H1 (cell line): ENCODE measurements at regions not wholly inside any gene's neighbourhood (a gene's known extent, or its start where the extent isn't known, plus 50 kb on each side); places are given as distances from the start of the nearest gene placed in this dataset.

Source experiments
- CTCF ChIA-PET: fragments of 300-600 bp; sonication (Branson Sonifier 250); formaldehyde crosslinking; loops from one replicate; lab custom pipeline; 2021; ENCODE audit not compliant: partially characterized antibody; lab: Charles Lee
- POLR2A ChIA-PET: fragments of 300-600 bp; sonication (Branson Sonifier 250); formaldehyde crosslinking; loops from one replicate; lab custom pipeline; 2021; ENCODE audit warnings: inconsistent platforms; ENCODE audit not compliant: partially characterized antibody; lab: Charles Lee
- DNase-seq, 2 experiments: peaks; one replicate each; pipeline versions ENCODE4 v3.0.0 to v3.0.0-alpha.2; 2010 to 2022; ENCODE audit warnings: low spot score in 2 of 2, low read depth in 1 of 2, mixed read lengths in 1 of 2
- FAIRE-seq: peaks from 2 replicates; lab custom pipeline; 2011; peaks lifted over from hg19 to GRCh38; lab: Jason Lieb, UNC
- H2AFZ ChIP-seq: 2 replicates; pipeline ENCODE4 v1.8.1; 2012; ENCODE audit warnings: low read length, inconsistent platforms
- H2AK5ac ChIP-seq: 2 replicates; pipeline ENCODE4 v1.6.1; 2013; ENCODE audit warnings: low read depth, low read length
- H2BK120ac ChIP-seq: replicated peaks from 2 replicates; pipeline ENCODE3; 2013; ENCODE audit warnings: low read depth, low read length, inconsistent platforms
- H2BK12ac ChIP-seq: 2 replicates; pipeline ENCODE4 v1.6.1; 2013; ENCODE audit warnings: low read depth, low read length
- H2BK15ac ChIP-seq: 2 replicates; pipeline ENCODE4 v1.6.1; 2013; ENCODE audit warnings: low read length
- H2BK20ac ChIP-seq: 2 replicates; pipeline ENCODE4 v1.6.1; 2013; ENCODE audit warnings: low read length
- H2BK5ac ChIP-seq: 2 replicates; pipeline ENCODE4 v1.6.1; 2013; ENCODE audit warnings: low read depth, low read length
- H3K14ac ChIP-seq: 2 replicates; pipeline ENCODE4 v1.6.1; 2013; ENCODE audit warnings: inconsistent platforms; ENCODE audit not compliant: insufficient read length
- H3K18ac ChIP-seq: 2 replicates; pipeline ENCODE4 v1.6.1; 2013; ENCODE audit warnings: low read length; ENCODE audit errors: extremely low read depth
- H3K23ac ChIP-seq: 2 replicates; pipeline ENCODE4 v1.6.1; 2013; ENCODE audit warnings: inconsistent platforms; ENCODE audit not compliant: insufficient read length
- H3K23me2 ChIP-seq: 2 replicates; pipeline ENCODE4 v1.6.1; 2013; ENCODE audit warnings: low read depth, low read length
- H3K27ac ChIP-seq: 2 replicates; pipeline ENCODE4 v1.6.1; 2011; ENCODE audit warnings: low read depth, low read length, inconsistent platforms
- H3K27me3 ChIP-seq, 4 experiments: replicated peaks in 1 of 4; 1 replicate in 1 of 4; 2 replicates in 3 of 4; pipeline versions ENCODE4 v1.6.1 to v1.8.1; 2011 to 2013; ENCODE audit warnings: low read length in 3 of 4, mild to moderate bottlenecking in 3 of 4, inconsistent platforms in 2 of 4, mixed read lengths in 2 of 4, moderate library complexity in 1 of 4; ENCODE audit not compliant: control insufficient read depth in 3 of 4, insufficient read depth in 3 of 4; ENCODE audit errors: extremely low read depth in 1 of 4
- H3K36me3 ChIP-seq, 4 experiments: 2 replicates each; pipeline versions ENCODE4 v1.6.1 to v1.8.1; 2011 to 2013; ENCODE audit warnings: mild to moderate bottlenecking in 4 of 4, low read length in 3 of 4, moderate library complexity in 2 of 4, control low read depth in 1 of 4, inconsistent platforms in 1 of 4; ENCODE audit not compliant: insufficient read depth in 4 of 4, control insufficient read depth in 2 of 4
- H3K4ac ChIP-seq: replicated peaks from 2 replicates; pipeline ENCODE3; 2013; ENCODE audit warnings: low read length, low read depth, mixed read lengths, inconsistent platforms; ENCODE audit not compliant: insufficient read length
- H3K4me1 ChIP-seq, 4 experiments: replicated peaks in 1 of 4; 1 replicate in 1 of 4; 2 replicates in 3 of 4; pipeline versions ENCODE4 v1.6.1 to v1.8.1; 2011 to 2013; ENCODE audit warnings: low read length in 3 of 4, inconsistent platforms in 2 of 4, mixed read lengths in 1 of 4; ENCODE audit not compliant: insufficient read depth in 4 of 4, control insufficient read depth in 3 of 4
- H3K4me2 ChIP-seq, 2 experiments: 2 replicates each; pipeline versions ENCODE4 v1.6.1 to v1.8.1; 2011 to 2013; ENCODE audit warnings: low read depth in 2 of 2, low read length in 2 of 2, control low read depth in 1 of 2, inconsistent platforms in 1 of 2, mild to moderate bottlenecking in 1 of 2; ENCODE audit not compliant: insufficient read depth in 1 of 2
- H3K4me3 ChIP-seq, 4 experiments: fragments of 200-600, 300-600 bp in 1 of 4; sonication (generic), shearing (Covaris generic), sonication (Bioruptor Twin) in 1 of 4; 2 replicates each; pipeline versions ENCODE4 v1.5.1 to v1.8.1; 2011 to 2016; ENCODE audit warnings: low read length in 4 of 4, low read depth in 3 of 4, control low read depth in 2 of 4, inconsistent platforms in 2 of 4, mild to moderate bottlenecking in 2 of 4, mixed read lengths in 1 of 4, moderate library complexity in 1 of 4; ENCODE audit not compliant: insufficient read depth in 2 of 4; ENCODE audit errors: extremely low read depth in 1 of 4
- H3K56ac ChIP-seq: replicated peaks from 2 replicates; pipeline ENCODE3; 2013; ENCODE audit warnings: low read depth, mild to moderate bottlenecking, mixed read lengths, low read length, inconsistent platforms; ENCODE audit not compliant: insufficient read length
- H3K79me1 ChIP-seq: 2 replicates; pipeline ENCODE4 v1.6.1; 2013; ENCODE audit warnings: low read depth, low read length, control low read depth
- H3K79me2 ChIP-seq, 2 experiments: 2 replicates each; pipeline versions ENCODE4 v1.6.1 to v1.8.1; 2012 to 2013; ENCODE audit warnings: low read length in 2 of 2, mild to moderate bottlenecking in 2 of 2, inconsistent platforms in 1 of 2; ENCODE audit not compliant: insufficient read depth in 2 of 2, control insufficient read depth in 1 of 2
- H3K9ac ChIP-seq, 4 experiments: replicated peaks in 1 of 4; 1 replicate in 1 of 4; 2 replicates in 3 of 4; pipeline versions ENCODE4 v1.6.1 to v1.8.1; 2011 to 2013; ENCODE audit warnings: low read depth in 3 of 4, low read length in 3 of 4, control low read depth in 2 of 4, mild to moderate bottlenecking in 2 of 4, moderate library complexity in 2 of 4, inconsistent platforms in 1 of 4; ENCODE audit errors: extremely low read depth in 1 of 4
- H3K9me3 ChIP-seq, 2 experiments: 2 replicates each; pipeline versions ENCODE4 v1.6.1 to v1.8.1; 2012 to 2013; ENCODE audit warnings: mild to moderate bottlenecking in 2 of 2, moderate library complexity in 2 of 2, control low read depth in 1 of 2, inconsistent platforms in 1 of 2, low read depth in 1 of 2, low read length in 1 of 2, mixed read lengths in 1 of 2; ENCODE audit not compliant: insufficient read depth in 2 of 2
- H4K20me1 ChIP-seq, 2 experiments: replicated peaks in 1 of 2; 2 replicates each; pipeline versions ENCODE3 to v1.8.1; 2011 to 2013; ENCODE audit warnings: inconsistent platforms in 2 of 2, low read length in 2 of 2, mild to moderate bottlenecking in 1 of 2; ENCODE audit not compliant: insufficient read depth in 2 of 2, control insufficient read depth in 1 of 2
- H4K5ac ChIP-seq: 2 replicates; pipeline ENCODE4 v1.6.1; 2013; ENCODE audit warnings: low read length, low read depth, mixed read lengths, inconsistent platforms; ENCODE audit not compliant: insufficient read length
- H4K8ac ChIP-seq: 2 replicates; pipeline ENCODE4 v1.8.0; 2013; ENCODE audit warnings: mild to moderate bottlenecking, moderate library complexity, low read length, inconsistent platforms; ENCODE audit not compliant: insufficient read depth; ENCODE audit errors: extremely low read depth
- H4K91ac ChIP-seq: replicated peaks from 2 replicates; pipeline ENCODE3; 2013; ENCODE audit warnings: low read length, mixed read lengths, inconsistent platforms; ENCODE audit not compliant: insufficient read length
- BCL11A ChIP-seq, 2 experiments: IDR thresholded peaks; one replicate each; pipeline ENCODE4 v1.6.1; 2011; ENCODE audit warnings: low read depth in 2 of 2, low read length in 2 of 2, mild to moderate bottlenecking in 2 of 2
- CHD1 ChIP-seq: IDR thresholded peaks from 2 replicates; pipeline ENCODE4 v1.6.1; 2012; ENCODE audit warnings: low read depth, low read length, improper control_type of control experiment
- FOSL1 ChIP-seq: IDR thresholded peaks from 2 replicates; pipeline ENCODE4 v1.6.1; 2011; ENCODE audit warnings: mild to moderate bottlenecking, low read depth, low read length, moderate library complexity; ENCODE audit not compliant: insufficient read depth
- GTF2F1 ChIP-seq: IDR thresholded peaks from 2 replicates; pipeline ENCODE4 v1.6.1; 2012; ENCODE audit warnings: low read depth, low read length, improper control_type of control experiment, borderline replicate concordance
- KDM1A ChIP-seq: fragments of 200-600, 300-600 bp; sonication (generic); IDR thresholded peaks from 2 replicates; pipeline ENCODE4 v1.7.1; 2016; ENCODE audit warnings: mild to moderate bottlenecking, low read length, borderline replicate concordance
- RNF2 ChIP-seq: fragments of 200-900, 300-1000 bp; sonication (generic); IDR thresholded peaks from 2 replicates; pipeline ENCODE4 v1.7.1; 2016; ENCODE audit warnings: borderline replicate concordance, low read depth, mild to moderate bottlenecking, antibody characterized with exemption, low read length; ENCODE audit not compliant: poor library complexity, severe bottlenecking; ENCODE audit errors: missing control alignments
- SIX5 ChIP-seq: IDR thresholded peaks from 2 replicates; pipeline ENCODE4 v1.6.1; 2011; ENCODE audit warnings: mild to moderate bottlenecking, low read depth, low read length
- SP1 ChIP-seq: IDR thresholded peaks from 2 replicates; pipeline ENCODE4 v1.6.1; 2011; ENCODE audit warnings: low read depth, low read length
- ZNF274 ChIP-seq: IDR thresholded peaks from 2 replicates; pipeline ENCODE4 v1.7.0; 2012; ENCODE audit warnings: low read length, borderline replicate concordance; ENCODE audit errors: extremely low read depth

DNA sequence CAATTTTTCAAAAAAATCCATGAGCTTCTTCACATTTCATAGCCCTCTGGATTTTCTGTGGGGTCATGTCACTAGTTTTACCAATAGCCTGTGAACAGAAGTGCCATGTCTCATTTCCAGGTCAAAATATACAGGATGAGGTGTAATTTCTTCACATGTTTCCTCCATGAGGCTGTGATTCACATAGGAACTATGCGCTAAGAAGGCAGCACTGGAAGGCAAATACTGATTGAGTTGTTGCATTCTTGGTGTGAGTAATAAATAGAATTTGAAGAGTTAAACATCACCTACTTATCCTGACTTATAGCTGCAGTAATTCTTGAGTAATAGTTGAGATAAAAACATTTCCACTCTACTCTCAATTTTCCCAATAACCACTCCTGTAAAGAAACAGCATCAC is 442.3 kb downstream of the HAO1 start (continued):
- no peak for TF ChIP-seq RNF2

DNA sequence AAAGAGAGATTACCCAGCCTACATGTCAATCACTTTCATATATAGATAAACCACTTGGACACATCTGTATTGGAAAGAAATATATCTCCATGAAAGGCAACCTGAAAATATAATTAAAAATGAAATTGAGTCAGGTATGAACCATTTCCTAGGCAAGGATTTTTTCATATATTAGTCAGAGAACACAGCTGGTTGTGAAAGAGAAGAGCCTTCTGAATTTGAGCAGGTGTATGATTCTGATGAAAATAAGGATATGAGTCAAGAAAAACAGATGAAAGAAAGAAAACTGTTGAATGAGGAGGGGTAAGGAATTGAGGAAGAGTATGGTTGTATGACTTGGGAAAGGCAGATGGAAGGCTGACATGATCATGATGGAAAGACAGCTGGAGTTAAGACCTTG is 441.1 kb downstream of the HAO1 start:
- H3K4me3 ChIP-seq = no peak overlapping the region
- POLR2A ChIA-PET = no interaction called here
- H2BK20ac ChIP-seq = no peak overlapping the region
- no peak overlapping the region for H2AK5ac ChIP-seq
- H4K5ac ChIP-seq = no peak overlapping the region
- no peak overlapping the region for H4K8ac ChIP-seq
- H3K9ac ChIP-seq = no peak overlapping the region
- no peak overlapping the region for H3K14ac ChIP-seq
- CTCF ChIA-PET = interaction anchor here (0.8 kb wide), 1 partner anchor 14 kb away, joined by 3 read pairs; no protein-coding TSS in a partner anchor
- no peak overlapping the region for H2BK120ac ChIP-seq
- no peak overlapping the region for H2BK15ac ChIP-seq
- no peaks in the 10 kb centered on the region for H3K23me2 ChIP-seq
- no peak overlapping the region for H2AFZ ChIP-seq
- no peak overlapping the region for H2BK12ac ChIP-seq
- no peaks in the 10 kb centered on the region for H3K27me3 ChIP-seq
- no peak overlapping the region for H3K18ac ChIP-seq
- no peak overlapping the region for H2BK5ac ChIP-seq
- H4K20me1 ChIP-seq = no peaks in the 10 kb centered on the region
- H3K56ac ChIP-seq = no peak overlapping the region
- peaks cover 0 to 3% of the 10 kb centered on the region in 2 experiments; a peak in 1 of 4 replicates for H3K9me3 ChIP-seq
- H3K4me2 ChIP-seq = no peak overlapping the region
- H3K4ac ChIP-seq = no peak overlapping the region
- H3K27ac ChIP-seq = no peak overlapping the region
- no peak overlapping the region for H3K23ac ChIP-seq
- H3K4me1 ChIP-seq = peaks cover 0 to 3% (median 0%) of the 10 kb centered on the region in 4 experiments; a peak in 1 of 7 replicates
- no peaks in the 10 kb centered on the region for H3K36me3 ChIP-seq
- FAIRE-seq (no peak), DNase-seq (no peak)
- H3K79me2 ChIP-seq = no peaks in the 10 kb centered on the region
- no peak overlapping the region for H4K91ac ChIP-seq
- H3K79me1 ChIP-seq = no peaks in the 10 kb centered on the region
- TF ChIP-seq SIX5 = no peak
- TF ChIP-seq SP1 = no peak
- no peak for TF ChIP-seq KDM1A
- no peak for TF ChIP-seq BCL11A (IDR thresholded peaks at IDR 0.05; ENCODE audit: low read depth in 2 of 2, low read length in 2 of 2)
- no peak for TF ChIP-seq GTF2F1
- TF ChIP-seq ZNF274 = no peak
- TF ChIP-seq CHD1 = no peak
- no peak for TF ChIP-seq FOSL1
